A673 (cell line): ENCODE measurements at regions not wholly inside any gene's neighbourhood (a gene's known extent, or its start where the extent isn't known, plus 50 kb on each side); places are given as distances from the start of the nearest gene placed in this dataset.
"Not testable (repeated sequence)": the region's sequence is repeated elsewhere in the genome, so short reads cannot be mapped to it uniquely, and the experiment has no call there.

Experiments used
- BruUV-seq: library from RNA; stranded (reverse); fragments of 400-500 nt; replicated peaks from 2 replicates; lab custom pipeline; 2021; lab: Mats Ljungman, UMichigan
- CTCF ChIA-PET: fragments of 300-600 bp; sonication (Branson Sonifier 250); formaldehyde crosslinking; loops from one replicate; lab custom pipeline; 2022; ENCODE audit warnings: antibody characterized with exemption; lab: Charles Lee
- POLR2A ChIA-PET: fragments of 300-600 bp; sonication (Branson Sonifier 250); formaldehyde crosslinking; loops from one replicate; lab custom pipeline; 2022; ENCODE audit warnings: antibody characterized with exemption; ENCODE audit not compliant: low non-redundant PET; lab: Charles Lee
- DNase-seq: peaks from one replicate; pipeline ENCODE4 v3.0.0-alpha.2; 2015; ENCODE audit warnings: low spot score
- H3K27ac ChIP-seq: fragments of 200-600 bp; sonication (generic); 2 replicates; pipeline ENCODE4 v1.5.1; 2016; ENCODE audit warnings: mixed run types, low read depth, mild to moderate bottlenecking, mixed read lengths, antibody characterized with exemption, low read length; ENCODE audit not compliant: poor library complexity, severe bottlenecking
- H3K27me3 ChIP-seq: fragments of 200-600 bp; sonication (generic); replicated peaks from 2 replicates; pipeline ENCODE4 v1.6.1; 2017; ENCODE audit warnings: mixed run types, low read depth, mild to moderate bottlenecking, mixed read lengths, antibody characterized with exemption, low read length; ENCODE audit not compliant: insufficient read depth, poor library complexity
- H3K36me3 ChIP-seq: fragments of 200-600 bp; sonication (generic); 2 replicates; pipeline ENCODE4 v1.6.1; 2016; ENCODE audit warnings: mixed run types, mild to moderate bottlenecking, mixed read lengths, antibody characterized with exemption, low read length; ENCODE audit not compliant: insufficient read depth, poor library complexity, severe bottlenecking
- H3K4me1 ChIP-seq: fragments of 200-600 bp; sonication (generic); 2 replicates; pipeline ENCODE4 v1.6.1; 2017; ENCODE audit warnings: mixed run types, mild to moderate bottlenecking, mixed read lengths, antibody characterized with exemption, low read length; ENCODE audit not compliant: insufficient read depth, poor library complexity, severe bottlenecking
- H3K4me3 ChIP-seq: fragments of 200-600 bp; sonication (generic); 2 replicates; pipeline ENCODE4 v1.5.1; 2016; ENCODE audit warnings: low read depth, mixed run types, mild to moderate bottlenecking, mixed read lengths, low read length; ENCODE audit not compliant: poor library complexity, severe bottlenecking
- H3K9me3 ChIP-seq: fragments of 200-600 bp; sonication (generic); 2 replicates; pipeline ENCODE4 v1.6.1; 2016; ENCODE audit warnings: mixed run types, low read depth, mild to moderate bottlenecking, mixed read lengths, antibody characterized with exemption, low read length; ENCODE audit not compliant: poor library complexity, severe bottlenecking
- EZH2 ChIP-seq: fragments of 200-600 bp; sonication (generic); IDR thresholded peaks from 2 replicates; pipeline ENCODE4 v1.6.1; 2017; ENCODE audit warnings: borderline replicate concordance, low read depth, mild to moderate bottlenecking, mixed read lengths, antibody characterized with exemption, low read length; ENCODE audit not compliant: poor library complexity, severe bottlenecking
- intact Hi-C: fragments of 100-400 bp; cut with micrococcal nuclease; formaldehyde crosslinking; loops from one replicate; pipeline ENCODE4 v1.10.0; 2022; ENCODE audit not compliant: unreplicated experiment
- TF ChIP-seq, protein P1 (sequence below): fragments of 300-800, 200-600 bp; sonication (generic); conservative IDR thresholded peaks from 2 replicates; pipeline ENCODE4 v1.5.1; 2017; ENCODE audit warnings: low read depth, mild to moderate bottlenecking, antibody characterized with exemption, low read length, moderate library complexity, mixed read lengths

DNA sequence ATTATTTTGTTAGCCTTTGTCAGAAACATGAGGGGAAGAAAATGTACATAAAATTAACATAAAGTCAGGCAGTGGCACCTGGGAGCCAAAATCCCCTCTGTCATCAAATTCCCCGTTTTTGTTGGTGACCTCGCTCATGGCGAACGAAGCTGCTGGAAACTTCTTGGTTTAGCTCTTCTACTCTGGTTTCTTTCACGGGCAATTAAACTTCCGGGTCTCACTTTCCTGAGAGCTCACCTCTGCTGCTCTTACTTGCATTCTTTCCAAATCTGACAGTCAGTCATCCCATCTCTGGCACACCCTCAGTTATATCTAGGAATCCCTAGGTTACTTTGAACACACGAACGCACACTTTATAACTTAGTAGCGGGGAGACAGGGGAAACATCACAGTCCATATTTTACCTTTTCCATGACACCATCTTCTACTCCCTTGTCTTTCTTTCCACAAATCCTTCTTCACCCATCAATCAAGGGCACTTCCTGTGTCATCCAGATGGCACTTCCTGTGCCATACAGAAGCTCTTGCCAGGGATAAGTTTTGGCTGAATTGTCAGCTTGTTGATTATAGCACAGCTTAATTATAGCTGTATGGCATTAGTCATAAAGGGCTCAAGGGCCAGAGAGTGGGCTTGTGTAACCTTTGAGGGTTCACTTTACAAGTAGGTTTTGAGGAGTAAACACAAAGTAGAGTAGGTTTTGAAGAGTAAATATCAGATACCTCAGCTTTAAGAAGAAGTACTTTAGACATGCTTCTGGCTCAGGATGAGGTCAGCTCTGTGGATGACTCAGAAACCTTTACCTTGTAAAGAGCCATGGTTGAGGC is 105.1 kb downstream of the GATA3 start:
- ChIA-PET CTCF (interaction anchor here (0.6 kb wide), 1 partner anchor 287 kb away, joined by 4 read pairs; no protein-coding TSS in a partner anchor), POLR2A (no interaction called here)
- BruUV-seq: no TSS peak
- intact Hi-C loops: no loop called here
- Histone ChIP-seq H3K9me3 (no peaks in the 10 kb centered on the region), H3K4me1 (no peaks in the 10 kb centered on the region), H3K36me3 (no peaks in the 10 kb centered on the region), H3K27ac (no peak overlapping the region), H3K4me3 (no peak overlapping the region), H3K27me3 (no peaks in the 10 kb centered on the region)
- no peak for TF ChIP-seq EZH2
- TF ChIP-seq, protein P1, sequence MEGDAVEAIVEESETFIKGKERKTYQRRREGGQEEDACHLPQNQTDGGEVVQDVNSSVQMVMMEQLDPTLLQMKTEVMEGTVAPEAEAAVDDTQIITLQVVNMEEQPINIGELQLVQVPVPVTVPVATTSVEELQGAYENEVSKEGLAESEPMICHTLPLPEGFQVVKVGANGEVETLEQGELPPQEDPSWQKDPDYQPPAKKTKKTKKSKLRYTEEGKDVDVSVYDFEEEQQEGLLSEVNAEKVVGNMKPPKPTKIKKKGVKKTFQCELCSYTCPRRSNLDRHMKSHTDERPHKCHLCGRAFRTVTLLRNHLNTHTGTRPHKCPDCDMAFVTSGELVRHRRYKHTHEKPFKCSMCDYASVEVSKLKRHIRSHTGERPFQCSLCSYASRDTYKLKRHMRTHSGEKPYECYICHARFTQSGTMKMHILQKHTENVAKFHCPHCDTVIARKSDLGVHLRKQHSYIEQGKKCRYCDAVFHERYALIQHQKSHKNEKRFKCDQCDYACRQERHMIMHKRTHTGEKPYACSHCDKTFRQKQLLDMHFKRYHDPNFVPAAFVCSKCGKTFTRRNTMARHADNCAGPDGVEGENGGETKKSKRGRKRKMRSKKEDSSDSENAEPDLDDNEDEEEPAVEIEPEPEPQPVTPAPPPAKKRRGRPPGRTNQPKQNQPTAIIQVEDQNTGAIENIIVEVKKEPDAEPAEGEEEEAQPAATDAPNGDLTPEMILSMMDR: no peak
- peak; percentile 44 for DNase-seq

DNA sequence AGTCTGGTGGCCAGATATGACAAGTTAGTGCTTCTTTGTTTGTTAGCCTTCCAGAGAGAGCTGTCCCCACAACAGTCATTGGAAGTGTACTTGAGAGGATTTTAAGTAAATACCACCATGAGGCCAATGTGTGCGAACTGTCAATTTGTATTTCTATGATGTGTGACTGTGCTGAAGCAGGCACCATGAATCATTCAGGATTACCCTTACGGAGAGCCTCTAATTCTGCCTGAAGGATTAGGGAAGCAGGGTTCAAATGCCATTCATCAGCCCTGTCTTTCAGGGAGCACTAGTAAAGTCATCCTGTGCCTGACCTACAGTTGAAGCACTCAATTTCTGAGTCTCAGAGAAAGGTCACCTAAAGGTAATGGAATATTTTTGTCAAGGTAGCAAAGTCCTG is 109.3 kb downstream of the GATA3 start:
- Histone ChIP-seq H3K27me3 (no peaks in the 10 kb centered on the region), H3K36me3 (no peaks in the 10 kb centered on the region), H3K4me3 (no peak overlapping the region), H3K9me3 (peaks cover 8% of the 10 kb centered on the region), H3K27ac (no peak overlapping the region), H3K4me1 (no peaks in the 10 kb centered on the region)
- no TSS peak for BruUV-seq
- CTCF ChIA-PET: no interaction called here
- DNase-seq: no peak
- POLR2A ChIA-PET: no interaction called here
- TF ChIP-seq, protein P1: no peak
- no peak for TF ChIP-seq EZH2
- intact Hi-C loops: no loop called here

DNA sequence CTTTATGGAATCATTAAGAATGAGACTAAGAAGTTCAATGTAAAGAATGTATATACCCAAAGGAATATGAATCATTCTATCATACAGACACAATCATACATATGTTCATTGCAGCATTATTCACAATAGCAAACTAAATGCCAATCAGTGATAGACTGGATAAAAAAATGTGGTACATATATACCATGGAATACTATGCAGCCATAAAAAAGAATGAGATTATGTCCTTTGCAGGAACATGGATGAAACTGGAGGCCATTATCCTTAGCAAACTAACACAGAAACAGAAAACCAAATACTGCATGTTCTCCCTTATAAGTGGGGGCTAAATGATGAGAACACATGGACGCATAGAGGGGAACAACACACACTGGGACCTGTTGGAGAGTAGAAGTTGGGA is 110.2 kb downstream of the GATA3 start:
- CTCF ChIA-PET, H3K9me3 ChIP-seq, H3K27ac ChIP-seq, BruUV-seq, H3K27me3 ChIP-seq, H3K36me3 ChIP-seq, H3K4me1 ChIP-seq, intact Hi-C loops, DNase-seq, H3K4me3 ChIP-seq, POLR2A ChIA-PET: not testable (repeated sequence)

DNA sequence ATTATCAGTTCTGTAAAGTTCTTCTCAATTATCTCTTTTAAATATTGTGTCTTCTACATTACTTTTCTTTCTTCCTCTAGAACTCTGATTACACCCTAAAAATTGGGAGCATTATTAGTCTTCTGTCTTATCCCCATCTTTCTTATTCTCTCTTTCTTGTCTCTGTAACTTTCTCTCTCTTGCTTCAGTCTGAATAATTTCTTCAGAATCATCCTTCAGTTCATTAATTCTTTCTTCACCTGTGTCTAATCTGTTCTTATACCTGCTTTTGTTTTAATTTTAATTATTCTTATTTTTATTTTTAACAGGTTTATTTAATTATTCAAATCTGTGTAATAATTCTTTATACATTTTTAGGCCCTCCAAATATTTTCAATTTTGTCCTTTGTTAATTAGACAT is 114.3 kb downstream of the GATA3 start:
- Histone ChIP-seq H3K27ac (no peak overlapping the region), H3K36me3 (no peaks in the 10 kb centered on the region), H3K4me3 (no peak overlapping the region), H3K27me3 (no peaks in the 10 kb centered on the region), H3K4me1 (no peaks in the 10 kb centered on the region), H3K9me3 (peaks cover 8% of the 10 kb centered on the region)
- no peak for DNase-seq
- CTCF ChIA-PET: no interaction called here
- TF ChIP-seq EZH2: no peak
- TF ChIP-seq, protein P1: no peak
- POLR2A ChIA-PET: no interaction called here
- intact Hi-C loops: no loop called here
- BruUV-seq: no TSS peak
